H9 (cell line): ENCODE measurements at regions not wholly inside any gene's neighbourhood (a gene's known extent, or its start where the extent isn't known, plus 50 kb on each side); places are given as distances from the start of the nearest gene placed in this dataset.

Experiments
- DNase-seq: peaks from one replicate; pipeline ENCODE4 v3.0.0-alpha.2; 2017
- H2AFZ ChIP-seq: one replicate; pipeline ENCODE4 v1.6.1; 2013; ENCODE audit warnings: mild to moderate bottlenecking, low read length, control low read depth, moderate library complexity
- H2AK5ac ChIP-seq: 2 replicates; pipeline ENCODE4 v1.6.1; 2013; ENCODE audit warnings: low read length, control low read depth, mixed read lengths; ENCODE audit not compliant: insufficient read length
- H2BK120ac ChIP-seq: one replicate; pipeline ENCODE4 v1.6.1; 2013; ENCODE audit warnings: low read depth, mild to moderate bottlenecking, low read length, control low read depth, inconsistent platforms; ENCODE audit not compliant: poor library complexity, severe bottlenecking
- H2BK12ac ChIP-seq: 2 replicates; pipeline ENCODE4 v1.6.1; 2013; ENCODE audit warnings: low read length, control low read depth, mixed read lengths, low read depth; ENCODE audit not compliant: insufficient read length
- H2BK15ac ChIP-seq: 2 replicates; pipeline ENCODE4 v1.6.1; 2013; ENCODE audit warnings: low read depth, low read length, control low read depth
- H2BK20ac ChIP-seq: one replicate; pipeline ENCODE4 v1.6.1; 2013; ENCODE audit warnings: low read depth, mild to moderate bottlenecking, low read length, control low read depth, inconsistent platforms; ENCODE audit not compliant: poor library complexity, severe bottlenecking
- H2BK5ac ChIP-seq: 2 replicates; pipeline ENCODE4 v1.6.1; 2013; ENCODE audit warnings: low read length, control low read depth, mixed read lengths; ENCODE audit not compliant: insufficient read length
- H3K14ac ChIP-seq: 2 replicates; pipeline ENCODE4 v1.6.1; 2013; ENCODE audit warnings: low read length, control low read depth; ENCODE audit not compliant: insufficient read depth
- H3K18ac ChIP-seq: 2 replicates; pipeline ENCODE4 v1.6.1; 2013; ENCODE audit warnings: low read depth, mild to moderate bottlenecking, mixed read lengths, low read length, control low read depth; ENCODE audit not compliant: insufficient read length
- H3K23ac ChIP-seq: 2 replicates; pipeline ENCODE4 v1.6.1; 2013; ENCODE audit warnings: low read length, control low read depth, mixed read lengths, low read depth; ENCODE audit not compliant: insufficient read length
- H3K23me2 ChIP-seq: 2 replicates; pipeline ENCODE4 v1.6.1; 2013; ENCODE audit warnings: low read depth, mild to moderate bottlenecking, mixed read lengths, low read length, control low read depth; ENCODE audit not compliant: insufficient read length, poor library complexity, severe bottlenecking
- H3K27ac ChIP-seq: 2 replicates; pipeline ENCODE4 v1.5.1; 2013; ENCODE audit warnings: low read length, control low read depth, mixed read lengths, low read depth; ENCODE audit not compliant: insufficient read length
- H3K27me3 ChIP-seq: 2 replicates; pipeline ENCODE4 v1.6.1; 2013; ENCODE audit warnings: low read length, control low read depth, inconsistent platforms; ENCODE audit not compliant: insufficient read depth
- H3K4ac ChIP-seq: 2 replicates; pipeline ENCODE4 v1.6.1; 2013; ENCODE audit warnings: low read depth, mild to moderate bottlenecking, control low read depth, inconsistent platforms, low read length, moderate library complexity
- H3K4me1 ChIP-seq: 2 replicates; pipeline ENCODE4 v1.6.1; 2013; ENCODE audit warnings: low read length, control low read depth, inconsistent platforms; ENCODE audit not compliant: insufficient read depth
- H3K4me2 ChIP-seq: 2 replicates; pipeline ENCODE4 v1.6.1; 2013; ENCODE audit warnings: low read length, control low read depth, mixed read lengths; ENCODE audit not compliant: insufficient read length, insufficient read depth
- H3K56ac ChIP-seq: 2 replicates; pipeline ENCODE4 v1.6.1; 2013; ENCODE audit warnings: low read depth, mild to moderate bottlenecking, mixed read lengths, low read length, control low read depth; ENCODE audit not compliant: insufficient read length
- H3K79me1 ChIP-seq: 2 replicates; pipeline ENCODE4 v1.6.1; 2013; ENCODE audit warnings: low read depth, mild to moderate bottlenecking, moderate library complexity, low read length, control low read depth, inconsistent platforms; ENCODE audit not compliant: insufficient read depth, poor library complexity, severe bottlenecking
- H3K79me2 ChIP-seq: 2 replicates; pipeline ENCODE4 v1.6.1; 2013; ENCODE audit warnings: low read length, control low read depth, inconsistent platforms; ENCODE audit not compliant: insufficient read depth
- H3K9ac ChIP-seq: 2 replicates; pipeline ENCODE4 v1.6.1; 2013; ENCODE audit warnings: low read length, control low read depth, mixed read lengths; ENCODE audit not compliant: insufficient read length; ENCODE audit errors: extremely low read depth
- H3K9me3 ChIP-seq: one replicate; pipeline ENCODE4 v1.6.1; 2013; ENCODE audit warnings: low read depth, low read length, inconsistent platforms; ENCODE audit not compliant: control insufficient read depth
- H3T11ph ChIP-seq: one replicate; pipeline ENCODE4 v1.6.1; 2013; ENCODE audit warnings: mild to moderate bottlenecking, low read length, control low read depth, inconsistent platforms
- H4K20me1 ChIP-seq: one replicate; pipeline ENCODE4 v1.6.1; 2013; ENCODE audit not compliant: control insufficient read depth, insufficient read length, insufficient read depth
- H4K5ac ChIP-seq: 2 replicates; pipeline ENCODE4 v1.6.1; 2013; ENCODE audit warnings: low read depth, mild to moderate bottlenecking, mixed read lengths, low read length, control low read depth; ENCODE audit not compliant: insufficient read length
- H4K8ac ChIP-seq: replicated peaks from 2 replicates; pipeline ENCODE4 v1.6.1; 2013; ENCODE audit warnings: low read length, control low read depth, mixed read lengths, low read depth; ENCODE audit not compliant: insufficient read length
- H4K91ac ChIP-seq: 2 replicates; pipeline ENCODE4 v1.6.1; 2013; ENCODE audit warnings: low read depth, mild to moderate bottlenecking, moderate library complexity, mixed read lengths, low read length, control low read depth; ENCODE audit not compliant: insufficient read length
- H3K27ac Mint-ChIP-seq, 3 experiments: 2 replicates in 2 of 3; 3 replicates in 1 of 3; pipeline ENCODE4 v1.8.0; 2020 to 2021; ENCODE audit warnings: mixed read lengths in 3 of 3, mild to moderate bottlenecking in 1 of 3, moderate library complexity in 1 of 3
- H3K27me3 Mint-ChIP-seq: 2 replicates; pipeline ENCODE4 v1.8.0; 2021; ENCODE audit warnings: low read depth, mild to moderate bottlenecking, moderate library complexity, mixed read lengths
- H3K36me3 Mint-ChIP-seq, 3 experiments: 2 replicates in 2 of 3; 3 replicates in 1 of 3; pipeline ENCODE4 v1.8.0; 2020 to 2021; ENCODE audit warnings: low read depth in 3 of 3, mixed read lengths in 3 of 3; ENCODE audit not compliant: insufficient read depth in 1 of 3
- H3K4me1 Mint-ChIP-seq, 2 experiments: 2 replicates each; pipeline ENCODE4 v1.8.0; 2020; ENCODE audit warnings: mixed read lengths in 2 of 2
- H3K4me3 Mint-ChIP-seq, 2 experiments: 2 replicates in 1 of 2; 3 replicates in 1 of 2; pipeline ENCODE4 v1.8.0; 2020 to 2021; ENCODE audit warnings: mild to moderate bottlenecking in 2 of 2, mixed read lengths in 2 of 2, moderate library complexity in 1 of 2
- H3K9me3 Mint-ChIP-seq, 2 experiments: 2 replicates in 1 of 2; 3 replicates in 1 of 2; pipeline ENCODE4 v1.8.0; 2020; ENCODE audit warnings: mild to moderate bottlenecking in 2 of 2, mixed read lengths in 2 of 2, moderate library complexity in 1 of 2
- CTCF ChIP-seq: fragments of 200-600 bp; sonication (generic); conservative IDR thresholded peaks from 3 replicates; pipeline ENCODE4 v1.8.0; 2021; ENCODE audit warnings: antibody characterized with exemption, mild to moderate bottlenecking

- no peak overlapping the region for H3K27ac ChIP-seq
- H3T11ph ChIP-seq = no peak overlapping the region
- H3K27me3 Mint-ChIP-seq = no peaks in the 10 kb centered on the region
- peaks cover 0 to 3% of the 10 kb centered on the region in 2 experiments; a peak in 1 of 4 replicates for H3K4me1 Mint-ChIP-seq
- H2AFZ ChIP-seq = no peak overlapping the region
- H3K9me3 Mint-ChIP-seq = no peaks in the 10 kb centered on the region; a peak in 1 of 5 replicates
- no peak overlapping the region for H2BK12ac ChIP-seq
- H3K4me2 ChIP-seq = no peak overlapping the region
- no peaks in the 10 kb centered on the region for H4K20me1 ChIP-seq
- no peak overlapping the region for H3K9ac ChIP-seq
- H3K4me3 Mint-ChIP-seq = no peak overlapping the region
- no peak overlapping the region for H2BK15ac ChIP-seq
- no peaks in the 10 kb centered on the region for H3K27me3 ChIP-seq
- H3K4me1 ChIP-seq = no peaks in the 10 kb centered on the region
- H3K79me2 ChIP-seq = no peaks in the 10 kb centered on the region
- H2BK20ac ChIP-seq = no peak overlapping the region
- H2BK120ac ChIP-seq = no peak overlapping the region
- no peak overlapping the region for H3K56ac ChIP-seq
- no peak overlapping the region for H3K27ac Mint-ChIP-seq
- no peak overlapping the region for H3K23ac ChIP-seq
- H3K18ac ChIP-seq = no peak overlapping the region
- H2AK5ac ChIP-seq = no peak overlapping the region
- no peak for TF ChIP-seq CTCF
- H2BK5ac ChIP-seq = no peak overlapping the region
- H4K91ac ChIP-seq = no peak overlapping the region
- no peak overlapping the region for H3K4ac ChIP-seq
- peaks cover 0 to 6% (median 0%) of the 10 kb centered on the region in 3 experiments; a peak in 1 of 7 replicates for H3K36me3 Mint-ChIP-seq
- no peak overlapping the region for H4K5ac ChIP-seq
- no peak for DNase-seq
- no peaks in the 10 kb centered on the region for H3K9me3 ChIP-seq
- H3K79me1 ChIP-seq = no peaks in the 10 kb centered on the region
- no peak overlapping the region for H3K14ac ChIP-seq
- no peaks in the 10 kb centered on the region for H3K23me2 ChIP-seq
- H4K8ac ChIP-seq = no peak overlapping the region
These were observed 89.6 kb upstream of the TNFSF11 start for GRCh38 chr13:42484386-42484785.
